Stimulated activated CD4-positive, alpha-beta T cell treated with anti-CD3 and anti-CD28 coated beads, Interleukin-15, amount 100 ng/mL, for 1 hour (primary cell): ENCODE measurements at regions not wholly inside any gene's neighbourhood (a gene's known extent, or its start where the extent isn't known, plus 50 kb on each side); places are given as distances from the start of the nearest gene placed in this dataset.
"Not testable (repeated sequence)": the region's sequence is repeated elsewhere in the genome, so short reads cannot be mapped to it uniquely, and the experiment has no call there.

ENCODE experiments used
- DNase-seq, 2 donors: peaks; one replicate each; pipeline ENCODE4 v3.0.0-alpha.2; 2020; ENCODE audit warnings: low read depth in 1 of 2, low spot score in 1 of 2

DNA sequence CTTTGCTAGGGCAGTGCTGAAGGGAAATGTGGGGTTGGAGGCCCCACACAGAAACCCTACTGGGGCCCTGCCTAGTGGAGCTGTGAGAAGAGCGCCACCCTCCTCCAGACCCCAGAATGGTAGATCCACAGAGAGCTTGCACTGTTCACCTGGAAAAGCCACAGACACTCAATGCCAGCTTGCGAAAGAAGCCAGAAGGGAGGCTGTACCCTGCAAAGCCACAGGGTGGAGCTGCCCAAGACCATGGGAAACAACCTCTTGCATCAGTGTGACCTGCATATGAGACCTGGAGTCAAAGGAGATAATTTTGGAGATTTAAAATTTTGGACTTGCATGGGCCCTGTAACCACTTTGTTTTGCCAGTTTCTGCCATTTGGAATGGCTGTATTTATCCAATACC is 615.4 kb upstream of the MIR17HG start:
- no peak for DNase-seq

DNA sequence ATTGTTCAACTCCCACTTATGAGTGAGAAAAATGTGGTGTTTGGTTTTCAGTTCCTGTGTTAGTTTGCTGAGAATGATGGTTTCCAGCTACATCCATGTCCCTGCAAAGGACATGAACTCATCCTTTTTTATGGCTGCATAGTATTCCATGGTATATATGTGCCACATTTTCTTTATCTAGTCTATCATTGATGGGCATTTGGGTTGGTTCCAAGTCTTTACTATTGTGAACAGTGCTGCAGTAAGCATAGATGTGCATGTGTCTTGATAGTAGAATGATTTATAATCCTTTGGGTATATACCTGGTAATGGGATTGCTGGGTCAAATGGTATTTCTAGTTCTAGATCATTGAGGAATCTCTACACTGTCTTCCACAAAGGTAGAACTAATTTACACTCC is 613.0 kb upstream of the MIR17HG start:
- not testable (repeated sequence) for DNase-seq

DNA sequence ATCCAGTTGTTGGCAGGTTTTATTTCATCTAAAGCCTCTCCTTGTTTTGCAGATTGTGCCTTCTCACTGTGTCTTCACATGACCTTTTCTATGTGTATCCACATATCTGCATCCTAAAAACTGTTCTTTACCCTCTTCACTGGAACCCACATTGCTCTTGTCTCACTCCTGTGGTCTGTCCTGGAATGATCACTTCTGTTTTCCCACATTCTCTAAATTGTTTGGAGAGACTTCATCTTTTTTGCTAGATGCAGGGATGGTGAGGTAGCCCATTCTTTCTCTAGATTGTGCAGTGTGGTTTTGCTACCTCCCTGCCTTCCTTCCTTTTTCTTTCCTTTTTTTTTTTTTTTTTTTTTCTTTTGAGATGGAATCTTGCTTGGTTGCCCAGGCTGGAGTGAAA is 608.6 kb upstream of the MIR17HG start:
- no peak for DNase-seq

DNA sequence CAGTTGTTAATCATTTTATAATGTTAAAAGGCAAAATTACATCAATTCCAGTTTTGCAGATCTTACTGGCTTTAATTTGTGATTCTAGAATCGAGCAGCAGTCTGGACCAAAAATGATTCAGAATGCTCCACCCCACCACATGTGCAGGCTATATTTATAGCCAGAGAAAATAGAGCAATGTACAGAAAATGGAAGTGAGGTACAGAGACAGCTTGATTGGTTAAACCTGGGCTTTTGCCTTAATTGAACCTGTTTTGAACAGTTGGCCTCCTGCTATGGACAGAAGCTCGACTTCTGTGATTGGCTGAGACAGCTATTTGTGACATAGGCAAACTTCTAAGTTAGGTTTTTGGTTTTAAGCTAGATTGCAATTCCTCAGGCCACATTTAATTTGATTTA is 607.4 kb upstream of the MIR17HG start:
- no peak for DNase-seq

DNA sequence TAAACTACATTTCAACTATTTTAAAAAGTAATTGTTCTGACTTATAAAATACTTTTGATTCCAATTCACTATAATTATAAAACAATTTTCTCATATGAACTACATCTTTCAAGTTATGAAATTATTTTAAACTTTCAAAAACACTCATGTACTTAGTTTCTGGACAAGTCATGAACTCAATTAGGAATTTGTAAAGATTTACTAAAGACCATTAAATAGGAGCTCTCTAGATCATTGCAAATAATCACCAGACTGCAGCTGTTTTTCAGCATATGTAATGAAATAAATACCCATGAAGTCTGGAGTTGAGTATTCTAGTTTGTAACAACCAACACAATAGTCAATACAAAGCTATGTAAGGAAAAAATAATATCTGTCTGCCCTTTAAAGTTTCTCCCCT is 605.1 kb upstream of the MIR17HG start:
- DNase-seq: no peak

DNA sequence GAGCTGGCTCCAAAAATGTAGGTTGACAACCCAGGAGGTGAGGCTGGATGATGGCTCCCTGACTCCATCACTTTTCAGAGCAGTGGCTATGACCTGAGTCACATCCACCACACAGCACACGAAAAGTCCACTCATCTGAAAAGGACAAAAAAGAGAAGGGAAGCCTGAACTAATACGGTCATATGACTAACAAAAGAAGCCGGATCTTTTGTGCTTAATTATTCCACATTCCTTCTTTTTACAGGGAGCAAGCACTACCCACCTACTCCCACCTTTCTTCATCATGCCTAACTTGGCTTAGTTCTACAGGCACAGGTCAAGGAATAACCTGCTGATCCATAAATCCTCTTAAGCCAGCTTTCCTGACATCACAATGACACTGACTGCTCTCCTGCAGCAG is 601.3 kb upstream of the MIR17HG start:
- DNase-seq: no peak

DNA sequence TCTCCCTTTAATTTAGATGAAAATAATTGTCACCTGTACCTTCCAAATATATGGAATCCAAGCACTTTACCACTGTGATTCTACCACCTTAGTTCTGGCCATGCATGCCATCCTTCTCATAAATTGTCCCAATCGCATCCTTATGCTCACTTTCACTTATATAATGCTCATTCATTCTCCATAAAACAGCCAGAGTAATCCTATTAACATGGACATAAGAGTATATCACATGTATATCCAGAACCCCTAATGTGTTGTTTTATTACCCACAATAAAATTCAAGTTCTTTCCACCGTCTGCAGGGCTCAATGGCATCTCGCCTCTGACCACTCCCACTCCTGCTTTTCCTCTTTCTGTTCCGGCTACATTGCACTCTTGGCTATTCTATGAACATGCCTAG is 597.5 kb upstream of the MIR17HG start:
- DNase-seq: no peak

DNA sequence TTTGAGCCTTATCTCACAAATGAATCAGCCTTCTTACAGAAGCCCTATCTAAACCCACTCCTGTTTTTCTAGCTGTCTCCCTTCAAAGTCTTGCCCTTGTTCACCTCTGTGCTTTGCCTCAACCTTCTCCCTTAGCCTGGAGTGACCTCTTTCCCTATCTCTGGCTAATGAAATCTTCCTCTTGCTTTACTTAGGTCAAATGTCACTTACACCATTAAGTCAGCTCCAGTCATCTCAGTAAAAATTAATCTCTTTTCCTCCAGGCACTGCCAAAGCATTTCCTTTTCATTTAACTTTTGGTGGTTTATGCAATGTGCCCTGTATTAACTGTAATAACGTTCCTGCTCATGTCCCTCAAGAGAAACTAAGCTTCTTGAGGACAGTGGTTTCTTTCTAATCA is 596.5 kb upstream of the MIR17HG start:
- DNase-seq: no peak

DNA sequence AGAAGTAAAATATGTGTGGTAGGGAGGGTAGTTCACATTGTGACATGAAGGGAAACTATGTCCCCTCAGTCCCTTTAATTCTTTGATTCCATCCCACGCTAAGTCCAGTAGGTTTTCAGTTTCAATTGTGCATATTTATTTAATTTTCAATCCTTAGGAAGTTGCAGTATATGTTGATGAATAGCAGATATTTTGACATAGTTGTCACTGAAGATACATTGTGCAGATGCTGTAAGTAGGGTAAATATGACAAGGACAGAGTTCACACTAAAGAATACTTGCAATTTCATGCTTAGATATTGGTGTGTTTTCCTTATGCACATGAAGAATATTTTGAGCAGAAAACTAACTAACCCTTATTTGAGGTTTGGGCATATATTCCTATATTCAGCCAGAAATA is 595.4 kb upstream of the MIR17HG start:
- no peak for DNase-seq

DNA sequence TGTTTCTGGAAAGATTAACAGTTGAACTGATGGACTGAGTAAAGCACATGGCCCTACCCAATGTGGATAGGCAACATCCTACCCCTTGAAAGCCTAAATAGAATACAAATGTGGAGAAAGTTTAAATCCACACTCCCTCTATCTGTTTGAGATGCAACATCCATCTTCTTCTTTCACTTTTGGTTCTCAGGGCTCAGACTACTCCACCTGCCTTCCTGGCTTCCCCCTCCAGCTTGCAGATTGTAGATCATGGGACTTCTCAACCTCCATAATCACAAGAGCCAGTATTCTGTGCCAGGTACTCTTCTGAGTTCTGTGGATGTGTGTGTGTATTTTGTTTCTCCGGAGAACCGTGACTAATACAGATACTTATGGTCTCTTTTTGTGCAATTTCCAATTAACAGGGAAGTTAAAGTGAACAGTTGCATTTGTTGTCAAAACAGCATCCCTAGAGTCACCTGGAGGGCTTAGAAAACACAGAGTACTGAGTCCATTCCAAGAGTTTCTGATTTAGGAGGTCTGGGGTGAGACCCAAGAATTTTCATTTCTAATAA is 590.3 kb upstream of the MIR17HG start:
- DNase-seq: no peak

DNA sequence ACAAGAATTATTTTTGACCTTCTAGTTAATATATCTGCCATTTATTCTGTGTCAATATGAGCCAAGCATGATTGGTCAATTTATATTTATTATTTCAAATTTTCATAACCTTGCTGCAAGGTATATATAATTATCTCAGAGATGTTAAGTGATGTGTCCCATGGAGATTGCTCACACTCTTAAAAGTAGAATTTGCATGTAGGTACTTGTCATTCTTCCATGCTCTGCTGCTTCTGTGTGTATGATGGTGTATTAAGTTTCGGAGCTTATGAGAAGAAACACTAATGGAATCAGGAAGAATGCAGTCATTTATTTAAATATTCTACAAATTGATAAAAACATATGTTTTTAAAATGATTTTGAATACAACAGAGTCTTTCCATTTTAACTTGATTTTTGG is 586.8 kb upstream of the MIR17HG start:
- no peak for DNase-seq

DNA sequence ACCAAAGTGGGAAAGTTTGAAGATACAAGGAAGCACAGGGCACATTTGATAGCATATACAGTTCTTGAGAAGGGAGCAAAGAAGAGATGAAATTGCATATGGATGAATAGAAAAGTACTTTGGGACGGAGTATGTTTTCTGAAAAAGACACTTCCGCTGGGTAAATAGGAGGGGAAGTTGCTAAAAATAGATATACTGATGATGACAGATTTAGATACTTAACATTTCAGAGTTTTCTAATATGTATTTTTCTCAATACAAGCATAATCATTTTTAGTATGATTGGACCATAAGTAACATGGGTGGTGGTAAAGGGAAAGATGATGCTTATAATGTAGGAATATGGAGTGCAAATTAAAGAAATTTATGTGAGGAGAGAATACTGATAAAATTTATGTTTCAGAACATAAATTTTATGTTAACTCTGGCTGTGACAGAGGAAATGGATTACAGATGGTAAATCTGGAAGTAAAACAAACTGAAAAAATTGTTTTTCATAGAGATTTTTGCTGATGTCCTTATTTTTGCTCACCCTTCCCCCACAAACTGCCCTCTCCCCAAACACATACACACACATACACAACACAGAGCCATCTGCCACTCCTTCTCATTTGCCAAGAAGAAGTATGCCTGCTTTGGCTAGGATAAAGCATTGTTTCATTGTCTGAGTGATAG is 583.9 kb upstream of the MIR17HG start:
- no peak for DNase-seq

DNA sequence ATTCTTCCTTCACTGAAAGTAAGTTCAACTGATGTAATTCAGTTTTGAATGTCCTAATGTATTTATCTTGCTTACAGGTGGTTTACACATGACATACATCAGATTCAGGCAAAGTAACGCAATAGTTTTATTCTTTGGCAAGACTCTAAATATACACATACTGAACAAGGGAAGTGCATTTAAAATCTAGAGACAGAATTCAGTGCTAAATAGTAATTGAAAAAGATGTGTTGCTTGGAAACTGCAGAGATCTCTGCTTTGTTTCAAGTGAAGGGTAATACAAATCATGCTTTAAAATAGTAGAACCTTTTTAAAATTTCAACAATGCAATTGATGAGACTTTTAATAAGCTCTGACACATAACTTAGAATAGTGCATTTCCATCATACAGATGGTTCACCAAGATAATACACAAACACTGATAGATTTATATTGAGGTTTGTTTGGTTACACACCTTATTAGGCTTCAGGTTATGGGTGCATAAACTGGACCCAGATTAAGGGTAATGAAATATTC is 581.0 kb upstream of the MIR17HG start:
- DNase-seq: no peak

DNA sequence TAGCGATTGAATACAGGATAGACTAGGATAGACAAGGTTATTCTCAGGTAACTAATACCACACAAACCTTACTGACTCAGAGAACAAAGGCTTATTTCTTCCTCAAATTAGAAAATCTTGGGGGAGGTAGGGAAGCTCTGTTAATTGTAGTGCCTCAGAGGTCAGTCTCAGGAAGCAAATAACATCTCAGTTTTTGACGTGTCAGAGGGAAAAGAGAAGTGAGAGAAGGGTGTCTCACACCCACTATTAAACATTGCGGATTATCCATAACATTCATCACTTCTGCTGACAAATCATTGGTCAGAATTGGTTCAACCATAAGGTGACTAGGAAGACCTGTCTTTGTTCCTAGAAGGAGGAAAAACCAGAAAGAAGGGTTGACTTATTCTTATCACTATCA is 579.4 kb upstream of the MIR17HG start:
- DNase-seq: no peak

DNA sequence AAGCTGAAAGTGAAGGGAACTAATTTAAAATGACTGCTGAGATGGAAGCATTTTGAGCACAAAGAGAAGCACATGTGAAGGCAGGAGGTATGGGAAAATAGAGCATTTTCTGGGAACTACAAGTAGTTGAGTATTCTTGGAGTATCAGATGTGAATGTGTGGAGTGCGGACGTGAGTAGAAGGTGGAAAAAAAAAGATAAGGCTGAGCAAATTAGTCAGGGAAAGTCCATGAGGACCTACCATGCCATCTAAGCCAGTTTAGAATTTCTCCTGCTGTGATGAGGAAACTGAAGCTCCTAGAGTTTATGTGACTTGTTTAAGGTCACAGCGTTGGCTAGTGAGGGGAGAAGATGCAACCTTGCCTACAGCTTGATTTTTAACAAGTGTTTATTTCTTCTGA is 578.1 kb upstream of the MIR17HG start:
- DNase-seq: no peak

DNA sequence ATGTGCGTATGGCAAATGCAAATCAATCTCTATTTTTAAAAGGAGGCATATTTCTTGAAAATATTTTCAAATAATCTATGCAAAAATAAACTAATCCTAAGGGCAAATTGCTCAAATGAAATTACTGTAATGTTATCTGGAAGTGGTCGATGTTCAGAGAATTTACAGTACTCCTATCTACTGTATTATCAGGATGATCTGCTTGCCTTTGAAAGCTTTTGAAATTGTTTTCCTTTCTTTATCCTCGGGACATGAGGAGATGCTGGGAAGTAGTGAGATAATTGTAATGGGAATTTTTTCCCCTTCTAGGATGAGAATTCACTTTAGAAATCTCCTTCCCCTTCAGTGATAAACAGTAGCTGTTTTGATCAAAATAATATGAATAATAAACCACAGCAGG is 577.2 kb upstream of the MIR17HG start:
- DNase-seq: no peak

DNA sequence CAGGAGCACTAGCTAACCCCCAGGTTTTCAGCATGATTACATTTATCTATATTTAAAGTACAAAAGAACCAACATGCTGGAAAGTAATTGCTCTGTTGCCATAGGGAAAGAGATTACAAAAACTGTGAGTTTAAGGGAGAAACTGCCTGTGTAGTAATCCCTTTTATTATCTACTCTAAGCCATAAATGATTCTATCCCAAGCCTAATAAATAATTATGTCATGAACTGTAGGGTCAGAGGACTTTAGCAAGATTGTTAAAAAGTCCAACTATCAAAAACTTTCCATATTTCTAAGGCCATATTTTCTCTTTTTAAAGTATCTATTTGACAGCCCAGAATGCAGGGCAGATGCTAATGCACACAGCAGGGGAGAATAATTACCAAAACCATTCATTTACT is 573.8 kb upstream of the MIR17HG start:
- DNase-seq: no peak

DNA sequence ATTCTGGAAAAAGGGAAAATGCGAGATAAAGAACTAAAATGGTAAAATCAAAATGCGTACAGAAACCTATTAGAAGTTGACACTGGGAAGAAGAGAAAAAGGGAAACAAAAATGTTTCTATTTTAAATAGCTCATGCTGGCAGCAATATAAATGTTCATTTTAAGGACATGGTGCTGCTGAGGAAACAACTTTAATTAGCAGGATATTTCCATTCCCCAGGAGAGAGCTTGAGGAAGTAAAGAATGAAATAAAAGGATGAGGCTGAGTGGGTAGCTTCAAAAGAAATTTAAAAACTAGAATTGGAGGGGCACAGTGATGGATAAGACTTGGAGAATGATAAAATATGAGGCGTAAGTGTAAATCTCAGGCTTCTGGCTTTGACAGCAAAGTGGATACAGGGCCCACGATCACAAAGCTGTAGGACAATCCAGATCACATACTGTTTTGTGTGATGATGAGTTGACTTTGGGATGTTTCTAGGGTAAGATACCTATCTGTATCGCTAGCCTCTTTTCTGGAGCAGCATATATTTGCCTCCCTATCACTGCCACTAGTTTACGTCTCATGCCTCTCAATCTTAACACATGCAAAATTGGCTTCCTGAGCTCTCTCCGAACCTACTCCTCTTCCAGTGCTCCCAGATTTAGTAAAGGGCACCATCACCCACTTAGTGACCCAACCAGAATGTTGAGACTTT is 571.3 kb upstream of the MIR17HG start:
- no peak for DNase-seq

DNA sequence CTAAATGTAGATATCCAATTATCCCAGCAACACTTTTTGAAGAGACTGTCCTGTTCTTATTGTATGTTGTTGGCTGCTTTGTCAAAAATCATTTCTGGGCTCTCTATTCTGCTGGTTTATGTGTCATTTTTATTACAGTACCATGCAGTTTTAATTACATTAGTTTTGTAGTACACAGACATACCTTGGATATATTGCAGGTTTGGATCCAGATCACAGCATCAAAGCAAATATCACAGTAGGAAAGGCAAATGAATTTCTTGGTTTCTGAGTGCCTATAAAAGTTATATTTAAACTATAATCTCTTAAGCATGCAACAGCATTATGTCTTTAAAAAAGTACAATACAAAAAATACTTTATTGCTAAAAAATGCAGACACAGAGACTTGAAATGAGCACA is 564.2 kb upstream of the MIR17HG start:
- DNase-seq: no peak

DNA sequence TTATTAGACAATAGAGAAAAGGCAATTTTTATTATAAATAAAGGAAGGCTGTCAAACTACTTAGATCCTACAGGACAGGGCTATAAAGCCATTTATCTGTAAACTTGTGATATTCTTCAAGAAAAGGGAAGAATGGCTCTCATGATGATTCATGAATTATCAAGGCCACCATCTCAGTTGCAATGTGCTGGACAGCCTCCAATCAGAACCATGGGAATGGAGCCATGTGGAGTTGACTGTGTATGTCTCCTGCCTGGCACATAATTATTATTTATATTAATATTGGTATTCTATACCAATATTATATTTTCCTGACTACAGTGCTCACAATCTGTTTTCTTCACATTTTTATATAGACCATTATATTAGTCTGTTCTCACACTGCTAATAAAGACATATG is 560.5 kb upstream of the MIR17HG start:
- DNase-seq: no peak

DNA sequence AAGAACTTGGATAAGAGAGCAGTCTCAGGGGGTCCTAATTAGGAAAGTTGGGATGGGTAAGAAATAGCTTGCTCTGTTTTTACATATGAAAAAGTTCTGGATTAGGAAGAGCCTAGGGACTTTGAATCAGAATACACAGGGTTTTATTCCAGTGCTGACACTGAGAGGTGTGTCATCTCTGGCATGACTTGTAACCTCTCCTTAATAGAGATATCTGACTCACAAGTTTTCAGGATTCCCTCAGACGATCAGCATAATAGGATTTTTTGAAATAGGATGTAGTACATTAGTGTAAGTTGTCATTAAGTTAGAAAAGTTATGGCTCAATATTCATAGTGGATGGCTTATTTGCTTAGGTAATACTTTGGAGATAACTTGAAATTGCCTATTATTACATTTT is 555.2 kb upstream of the MIR17HG start:
- DNase-seq: no peak

DNA sequence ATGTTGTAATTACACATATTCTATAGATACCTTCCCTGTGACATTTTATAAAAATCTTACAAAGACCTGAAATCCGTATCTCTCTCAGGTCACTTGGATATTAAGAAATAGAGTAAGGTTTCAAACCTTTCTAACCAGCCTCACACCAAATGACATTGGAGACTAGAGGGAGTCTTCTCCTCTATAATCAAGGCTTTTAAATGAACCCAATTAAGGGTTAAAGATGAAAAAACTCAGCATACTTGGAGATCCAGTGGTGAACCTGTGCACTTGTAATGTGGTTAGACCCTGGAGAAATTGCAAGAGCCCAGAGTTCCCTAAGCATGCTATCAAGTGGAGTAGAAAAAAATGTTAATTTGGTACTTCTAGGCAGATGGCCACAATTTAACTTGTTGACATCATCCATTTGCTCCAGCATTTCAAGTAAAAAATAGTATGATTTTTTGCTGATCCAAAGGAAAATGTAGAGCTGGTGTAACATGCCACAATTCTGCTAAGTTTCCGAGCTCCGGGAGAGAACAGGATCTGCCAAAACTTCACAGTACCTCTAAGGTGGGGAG is 554.1 kb upstream of the MIR17HG start:
- no peak for DNase-seq
